NB4 (cell line): ENCODE measurements at regions not wholly inside any gene's neighbourhood (a gene's known extent, or its start where the extent isn't known, plus 50 kb on each side); places are given as distances from the start of the nearest gene placed in this dataset.

Experiments
- DNase-seq: peaks from one replicate; pipeline ENCODE4 v3.0.0; 2010; ENCODE audit warnings: low read depth
- H3K4me3 ChIP-seq: one replicate; pipeline ENCODE4 v1.5.1; 2011; ENCODE audit warnings: mild to moderate bottlenecking, low read depth, low read length, moderate library complexity
- CTCF ChIP-seq: IDR thresholded peaks from one replicate; pipeline ENCODE4 v1.5.1; 2012; ENCODE audit warnings: low read depth, low read length
- MAX ChIP-seq: IDR thresholded peaks from 2 replicates; pipeline ENCODE4 v1.6.1; 2011; ENCODE audit warnings: low read depth, low read length
- MYC ChIP-seq: IDR thresholded peaks from 2 replicates; pipeline ENCODE4 v1.6.1; 2011; ENCODE audit warnings: low read depth, low read length
- POLR2A ChIP-seq: IDR thresholded peaks from 2 replicates; pipeline ENCODE4 v1.6.1; 2011; ENCODE audit warnings: mild to moderate bottlenecking; ENCODE audit not compliant: insufficient read length; ENCODE audit errors: extremely low read depth

GRCh38 chr6:9335431-9335830 is 900.1 kb upstream of the SLC35B3 start:
- no peak overlapping the region for H3K4me3 ChIP-seq
- TF ChIP-seq POLR2A (no peak), MYC (no peak), MAX (no peak), CTCF (no peak)
- no peak for DNase-seq

DNA sequence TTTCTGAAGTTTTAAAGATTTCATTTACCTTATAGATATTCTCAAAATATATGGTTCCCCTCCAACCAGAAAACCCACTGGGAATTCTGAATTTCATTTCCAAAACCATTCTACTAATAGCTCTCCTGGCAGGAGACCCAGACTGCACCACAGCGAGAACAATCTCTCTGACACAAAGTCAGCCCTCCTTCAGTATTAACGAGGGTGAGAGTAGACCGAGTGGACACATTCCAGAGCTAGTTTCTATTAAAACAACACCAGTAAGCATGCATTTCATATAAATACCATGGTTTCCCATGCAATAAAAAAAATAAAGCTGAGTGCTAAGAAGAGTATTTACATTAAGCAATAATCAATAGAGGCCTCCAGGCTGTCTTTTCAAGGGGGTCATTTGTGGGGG is 899.6 kb upstream of the SLC35B3 start:
- no peak overlapping the region for H3K4me3 ChIP-seq
- no peak for DNase-seq
- TF ChIP-seq MYC, result no peak
- TF ChIP-seq POLR2A, result no peak
- TF ChIP-seq CTCF, result no peak
- no peak for TF ChIP-seq MAX

DNA sequence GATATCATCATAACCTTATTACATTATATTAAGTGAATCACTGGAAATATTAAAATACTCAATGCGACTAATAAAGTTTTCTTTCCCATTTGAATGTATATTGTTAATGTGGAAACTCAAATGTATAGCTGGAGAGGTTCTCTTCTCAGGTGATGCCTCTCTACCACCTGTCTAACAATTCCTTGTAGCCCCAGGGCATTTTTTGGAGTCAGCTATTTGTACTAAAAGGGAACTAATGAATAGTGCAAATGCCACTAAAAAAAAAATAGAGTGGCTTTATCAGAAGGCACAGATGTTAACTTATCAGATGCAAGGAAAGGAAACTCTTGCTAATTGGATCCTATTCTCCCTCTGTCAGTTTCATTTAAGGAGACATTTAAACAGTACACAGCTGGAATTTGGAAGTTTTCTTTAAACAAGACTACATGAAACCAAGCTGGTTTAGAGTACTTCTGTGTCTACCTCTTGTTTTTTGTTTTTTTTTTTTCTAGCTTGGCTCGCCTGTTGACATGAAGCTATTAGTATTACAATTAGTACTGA is 897.0 kb upstream of the SLC35B3 start:
- TF ChIP-seq POLR2A (no peak), CTCF (no peak), MYC (no peak), MAX (no peak)
- no peak for DNase-seq

DNA sequence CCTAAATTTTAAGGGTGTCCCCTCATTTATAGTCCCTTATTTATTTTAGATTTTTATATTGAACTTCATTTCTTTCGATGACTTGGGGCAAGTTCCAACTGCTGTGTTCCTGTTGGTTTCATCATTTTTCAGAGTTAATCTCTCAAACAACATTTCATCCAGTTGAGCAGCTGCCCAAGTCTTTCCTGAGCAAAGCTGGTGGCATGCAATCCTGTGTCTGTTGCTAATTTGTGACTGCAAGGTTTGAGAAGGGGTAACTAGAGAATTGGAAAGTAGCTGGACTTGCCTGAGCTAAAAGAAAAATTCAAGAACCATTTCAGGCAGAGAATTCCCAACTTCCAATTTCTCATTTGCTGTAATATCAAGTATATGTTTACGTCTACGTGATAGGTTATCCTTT is 881.5 kb upstream of the SLC35B3 start:
- H3K4me3 ChIP-seq, result no peak overlapping the region
- TF ChIP-seq MAX, result no peak
- no peak for TF ChIP-seq POLR2A
- DNase-seq, result no peak

More for the DNA sequence above, 897.0 kb upstream of the SLC35B3 start:
- H3K4me3 ChIP-seq, result no peak overlapping the region

GRCh38 chr6:9315966-9316650 is 880.8 kb upstream of the SLC35B3 start:
- no peak for DNase-seq
- H3K4me3 ChIP-seq, result no peak overlapping the region
- no peak for TF ChIP-seq MAX
- TF ChIP-seq POLR2A, result no peak
- TF ChIP-seq CTCF, result no peak
- no peak for TF ChIP-seq MYC

DNA sequence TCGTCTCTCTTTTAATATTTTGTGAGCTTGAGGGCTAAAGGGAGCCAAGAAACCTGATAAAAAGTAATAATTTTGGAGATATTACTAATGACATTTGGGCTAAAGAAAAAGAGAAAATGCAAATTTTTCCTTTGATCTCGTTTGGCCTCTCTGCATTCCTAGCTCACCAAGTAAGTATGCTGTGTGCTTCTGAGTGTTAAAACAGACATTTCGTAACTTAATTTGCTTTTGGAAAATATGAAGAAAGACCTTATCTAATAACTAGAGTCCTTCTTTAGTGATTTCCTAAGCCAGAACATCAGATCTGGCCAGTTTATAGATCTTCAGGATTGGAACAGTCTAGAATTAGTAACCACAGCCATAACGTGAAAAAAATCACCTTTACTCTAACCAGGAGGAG is 872.9 kb upstream of the SLC35B3 start:
- DNase-seq, result no peak
- H3K4me3 ChIP-seq, result no peak overlapping the region
- TF ChIP-seq POLR2A (no peak), MAX (no peak), CTCF (no peak), MYC (no peak)
